Fibroblast of the aortic adventitia (primary cell): ENCODE measurements at regions not wholly inside any gene's neighbourhood (a gene's known extent, or its start where the extent isn't known, plus 50 kb on each side); places are given as distances from the start of the nearest gene placed in this dataset.

ENCODE experiments used
- DNase-seq: peaks from one replicate; pipeline ENCODE4 v3.0.0-alpha.2; 2010; ENCODE audit warnings: low read depth
- H3K4me3 ChIP-seq: 2 replicates; pipeline ENCODE4 v1.5.1; 2011; ENCODE audit warnings: low read depth, mild to moderate bottlenecking, control low read depth, low read length, moderate library complexity
- TF ChIP-seq, protein P1 (sequence below): IDR thresholded peaks from 2 replicates; pipeline ENCODE4 v1.5.1; 2011; ENCODE audit warnings: mild to moderate bottlenecking, low read length, control low read depth, inconsistent platforms; ENCODE audit not compliant: insufficient read depth

DNA sequence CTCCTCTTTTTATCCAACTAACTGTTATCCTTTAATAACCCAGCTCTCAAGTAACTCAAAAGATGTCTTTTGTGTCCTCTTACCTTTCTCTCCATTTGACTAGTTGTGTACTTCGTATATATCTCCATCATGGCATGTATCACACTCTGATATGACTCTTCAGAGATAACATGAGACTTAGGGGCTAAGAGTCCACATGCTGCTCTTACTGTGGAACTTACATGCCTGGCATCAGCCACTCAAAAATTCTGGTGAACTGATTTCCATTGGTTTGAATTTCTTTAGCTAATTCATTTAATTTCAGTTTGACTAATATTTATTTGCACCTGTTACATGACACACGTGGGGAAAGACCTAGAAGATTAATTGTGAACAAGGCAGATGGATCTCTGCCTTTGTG is 317.3 kb downstream of the HS3ST1 start:
- H3K4me3 ChIP-seq, result no peak overlapping the region
- DNase-seq, result no peak

DNA sequence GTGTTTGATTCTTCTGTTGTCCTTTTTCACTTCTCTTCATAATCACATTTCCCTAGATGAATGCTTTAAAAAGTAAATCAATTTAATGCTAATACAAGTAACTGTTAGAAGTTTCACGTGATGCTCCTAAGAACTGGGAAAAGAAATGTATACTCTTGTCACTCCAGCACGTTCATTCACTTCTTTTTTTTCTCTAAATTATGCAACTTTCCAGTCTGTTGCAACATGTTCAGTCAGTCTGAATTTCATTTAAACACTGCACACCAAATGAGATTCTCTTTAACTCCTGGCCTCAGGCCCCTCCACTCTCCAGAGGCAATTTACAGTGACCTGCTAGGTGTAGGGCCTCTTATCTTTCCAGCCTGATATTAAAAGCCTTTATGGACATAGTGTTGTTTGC is 321.9 kb downstream of the HS3ST1 start:
- TF ChIP-seq, protein P1, sequence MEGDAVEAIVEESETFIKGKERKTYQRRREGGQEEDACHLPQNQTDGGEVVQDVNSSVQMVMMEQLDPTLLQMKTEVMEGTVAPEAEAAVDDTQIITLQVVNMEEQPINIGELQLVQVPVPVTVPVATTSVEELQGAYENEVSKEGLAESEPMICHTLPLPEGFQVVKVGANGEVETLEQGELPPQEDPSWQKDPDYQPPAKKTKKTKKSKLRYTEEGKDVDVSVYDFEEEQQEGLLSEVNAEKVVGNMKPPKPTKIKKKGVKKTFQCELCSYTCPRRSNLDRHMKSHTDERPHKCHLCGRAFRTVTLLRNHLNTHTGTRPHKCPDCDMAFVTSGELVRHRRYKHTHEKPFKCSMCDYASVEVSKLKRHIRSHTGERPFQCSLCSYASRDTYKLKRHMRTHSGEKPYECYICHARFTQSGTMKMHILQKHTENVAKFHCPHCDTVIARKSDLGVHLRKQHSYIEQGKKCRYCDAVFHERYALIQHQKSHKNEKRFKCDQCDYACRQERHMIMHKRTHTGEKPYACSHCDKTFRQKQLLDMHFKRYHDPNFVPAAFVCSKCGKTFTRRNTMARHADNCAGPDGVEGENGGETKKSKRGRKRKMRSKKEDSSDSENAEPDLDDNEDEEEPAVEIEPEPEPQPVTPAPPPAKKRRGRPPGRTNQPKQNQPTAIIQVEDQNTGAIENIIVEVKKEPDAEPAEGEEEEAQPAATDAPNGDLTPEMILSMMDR, result no peak

More for the DNA sequence above, 317.3 kb downstream of the HS3ST1 start:
- TF ChIP-seq, protein P1, result no peak

DNA sequence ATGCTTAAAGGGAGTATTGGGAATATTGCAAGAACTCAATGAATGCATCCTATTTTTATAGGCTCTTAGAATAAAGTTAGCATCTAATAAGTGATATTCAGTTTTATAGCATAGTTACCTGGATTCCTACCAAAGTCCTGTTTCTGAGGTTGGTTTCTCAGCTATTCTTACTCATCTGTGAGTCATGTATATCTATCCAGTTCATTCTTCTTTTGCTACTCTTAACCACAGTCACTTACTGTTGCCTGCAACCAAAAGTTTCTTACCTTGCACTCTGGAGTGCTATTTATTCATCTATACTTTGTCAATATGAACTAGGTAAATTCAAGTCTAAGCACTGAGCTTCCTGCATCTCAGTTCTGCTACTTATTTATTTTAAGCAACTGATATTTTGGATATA is 322.5 kb downstream of the HS3ST1 start:
- TF ChIP-seq, protein P1, result no peak
- DNase-seq, result peak; percentile 49
- H3K4me3 ChIP-seq, result no peak overlapping the region

More for the DNA sequence above, 321.9 kb downstream of the HS3ST1 start:
- H3K4me3 ChIP-seq, result no peak overlapping the region
- peak; percentile 51 for DNase-seq

DNA sequence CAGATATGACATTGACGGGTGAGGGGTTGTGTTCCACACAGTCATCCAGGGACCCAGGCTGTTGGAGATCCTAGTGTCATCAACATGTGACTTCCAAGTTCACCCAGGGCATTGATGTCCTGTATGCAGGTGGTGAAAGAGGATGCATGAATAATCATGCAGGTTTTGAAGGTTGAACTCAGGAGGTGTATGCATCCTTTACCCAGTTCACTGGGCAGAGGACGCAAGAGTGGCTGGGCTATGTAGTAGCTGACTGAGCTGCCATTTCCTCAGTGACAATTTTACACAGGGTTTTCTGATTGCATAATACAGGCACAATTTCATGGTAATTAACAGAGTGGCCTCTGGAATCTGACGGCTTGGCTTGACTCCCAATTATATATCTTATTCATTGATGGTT is 323.0 kb downstream of the HS3ST1 start:
- no peak overlapping the region for H3K4me3 ChIP-seq
- TF ChIP-seq, protein P1, result no peak
- DNase-seq, result no peak

DNA sequence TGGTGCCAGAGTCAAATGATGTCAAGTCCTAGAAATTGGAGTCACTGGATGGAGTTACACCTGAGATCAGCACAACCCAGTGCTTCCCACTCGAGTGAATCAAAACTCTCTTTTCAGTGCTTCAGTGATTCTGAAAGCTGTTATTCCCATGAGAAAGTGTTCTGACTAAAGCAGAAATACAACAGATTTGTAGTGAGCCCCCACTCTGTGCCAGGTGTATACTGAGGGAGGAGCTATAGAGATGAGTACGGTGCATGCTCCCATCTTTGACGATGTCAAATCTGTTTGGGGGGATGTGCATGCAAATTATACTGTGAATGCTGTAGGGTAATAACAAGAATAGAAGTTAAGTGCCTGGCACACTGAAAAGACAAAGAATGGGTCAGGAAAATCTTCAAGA is 330.2 kb downstream of the HS3ST1 start:
- TF ChIP-seq, protein P1, result no peak
- DNase-seq, result no peak
- no peak overlapping the region for H3K4me3 ChIP-seq

DNA sequence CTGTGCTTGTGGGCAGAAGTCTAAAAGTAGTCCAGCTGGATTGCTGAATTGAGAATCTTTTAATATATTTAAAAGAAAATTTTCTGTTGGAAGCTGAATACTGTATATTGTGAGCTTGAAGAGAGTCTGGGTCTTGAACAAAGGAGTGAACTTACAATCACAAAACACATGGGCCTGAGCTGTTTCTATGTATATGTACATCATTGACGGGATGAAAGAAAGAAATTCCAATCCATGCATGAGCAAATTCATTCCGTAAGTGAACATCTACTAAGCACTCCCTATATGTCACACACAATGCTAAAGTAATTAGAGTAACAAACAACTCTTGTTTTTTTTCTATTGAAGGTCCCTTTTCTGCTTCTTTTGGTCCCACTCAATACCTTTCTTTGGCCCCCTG is 331.0 kb downstream of the HS3ST1 start:
- TF ChIP-seq, protein P1, result no peak
- no peak overlapping the region for H3K4me3 ChIP-seq
- no peak for DNase-seq

DNA sequence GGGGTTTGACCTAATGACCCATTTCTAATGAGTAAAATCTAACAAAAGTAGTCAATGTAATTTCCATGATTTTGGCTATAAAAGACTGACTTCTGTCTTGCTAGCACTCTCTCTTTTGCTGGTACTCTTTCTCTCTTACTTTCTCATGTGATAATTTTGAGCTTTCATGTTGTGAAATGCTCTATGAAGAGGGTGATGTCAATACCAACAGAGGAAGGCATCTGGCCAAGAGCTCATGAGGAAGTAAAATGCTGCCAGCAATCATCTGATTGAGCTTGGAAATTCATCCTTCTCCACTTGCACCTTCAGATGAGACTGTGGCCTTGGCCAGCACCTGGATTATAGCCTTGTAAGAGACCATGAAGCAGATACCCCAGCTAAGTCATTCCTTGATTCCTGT is 347.7 kb downstream of the HS3ST1 start:
- H3K4me3 ChIP-seq, result no peak overlapping the region
- no peak for DNase-seq
- TF ChIP-seq, protein P1, result no peak
